Right lung (tissue), 2 donors: ENCODE measurements at regions not wholly inside any gene's neighbourhood (a gene's known extent, or its start where the extent isn't known, plus 50 kb on each side); places are given as distances from the start of the nearest gene placed in this dataset.
A peak's percentile ranks its signal among the peaks of the same experiment; 100 is the strongest.

Experiments used
- DNase-seq, 2 donors: peaks; one replicate each; pipeline ENCODE4 v3.0.0-alpha.2; 2013

DNA sequence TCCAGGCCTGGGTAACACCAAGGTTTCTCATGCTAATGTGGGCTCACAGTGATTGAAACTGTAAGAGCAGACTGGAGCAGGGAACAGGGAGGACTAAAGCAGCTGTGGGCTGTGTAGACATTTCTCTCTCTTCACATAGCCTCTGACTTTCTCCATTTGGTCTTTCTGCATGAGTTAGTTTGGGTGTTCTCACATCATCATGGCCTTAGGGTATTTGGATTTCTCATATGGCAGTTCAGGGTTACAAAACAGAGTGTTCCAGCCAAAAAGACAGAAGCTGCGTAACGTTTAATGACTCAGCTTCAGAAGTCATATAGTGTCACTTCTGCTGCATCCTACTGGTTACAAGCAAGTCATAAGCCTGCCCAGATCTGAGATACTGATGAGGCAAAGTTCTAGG, 52.0 kb upstream of the OSBPL8 start:
- DNase-seq: no peak

DNA sequence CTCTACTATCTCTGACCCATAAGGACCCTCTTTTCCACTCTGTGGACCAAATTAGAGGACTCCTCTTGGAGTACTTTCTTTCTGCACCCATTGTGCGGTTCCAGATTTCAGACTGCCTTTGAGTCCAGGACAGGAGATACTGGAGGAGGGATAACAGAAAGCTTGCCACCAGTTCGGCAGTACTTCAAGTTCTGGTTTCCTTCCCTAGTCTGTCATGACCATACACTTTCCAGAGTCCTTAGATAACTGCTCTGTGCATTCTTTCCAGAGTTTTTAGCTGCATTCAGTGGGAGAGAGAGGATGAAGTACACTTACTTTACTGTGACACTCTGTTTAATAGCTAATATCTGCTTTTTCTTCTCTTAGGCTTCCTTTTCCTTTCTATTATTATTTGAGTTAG, 54.8 kb upstream of the OSBPL8 start:
- DNase-seq: no peak

DNA sequence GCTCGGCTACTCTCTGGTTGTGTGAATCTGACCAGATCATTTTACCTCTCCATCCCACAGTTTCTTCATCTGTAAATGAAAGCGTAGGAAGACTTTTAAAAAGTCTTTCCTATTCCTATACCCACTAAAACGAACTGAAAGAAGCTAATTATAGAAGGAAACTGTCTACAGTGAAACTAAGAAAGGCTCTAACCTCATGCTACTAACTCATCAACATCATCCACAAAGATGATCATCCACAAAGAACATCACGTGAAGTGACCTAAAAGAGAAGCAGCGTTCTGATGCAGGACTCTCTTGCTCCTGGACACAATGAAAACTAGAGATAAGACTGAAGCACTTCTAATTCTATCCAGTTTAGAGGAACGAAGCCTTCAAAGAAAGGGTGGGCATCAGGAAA, 58.5 kb upstream of the OSBPL8 start:
- no peak for DNase-seq

DNA sequence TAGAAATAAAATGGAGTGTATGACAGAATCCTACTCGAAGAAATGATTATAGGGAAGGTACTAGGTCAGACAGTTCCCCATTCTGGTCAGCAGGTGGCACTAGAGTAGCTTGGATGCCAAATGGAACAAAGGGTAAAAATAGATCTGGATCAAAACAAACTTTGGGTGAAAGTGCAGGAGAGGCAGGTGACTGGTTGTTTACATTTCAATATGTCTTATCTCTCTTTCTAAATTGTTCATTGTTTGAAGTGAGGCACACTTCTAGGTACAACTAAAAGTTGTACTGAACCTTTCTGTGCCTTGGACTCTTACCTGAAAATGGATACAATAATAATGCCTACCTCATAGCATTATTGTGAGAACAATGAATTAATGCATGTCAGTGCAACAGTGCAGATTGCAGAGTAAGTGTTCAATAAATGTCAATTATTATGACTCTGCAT, 62.0 kb upstream of the OSBPL8 start:
- DNase-seq: peak; percentile 42 to 60

DNA sequence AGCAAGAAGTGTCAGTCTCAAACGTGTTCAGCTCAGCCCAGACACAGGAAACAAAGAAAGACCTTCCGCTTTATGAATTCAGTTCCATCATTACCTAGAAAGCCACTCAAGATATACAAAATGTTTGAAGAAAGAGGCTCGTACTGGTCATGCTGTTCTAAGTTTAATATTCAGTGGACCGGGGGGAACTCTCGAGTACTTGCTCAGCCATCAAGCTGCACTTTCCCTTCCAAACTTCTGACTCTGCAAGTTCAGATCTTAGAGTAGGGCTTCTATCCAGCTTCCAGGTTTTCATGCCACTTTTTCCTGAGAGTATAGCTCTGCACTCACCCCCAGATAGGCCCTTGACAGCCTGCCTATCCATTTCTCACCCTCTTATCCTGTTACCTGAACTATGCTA, 62.8 kb upstream of the OSBPL8 start:
- DNase-seq: no peak

DNA sequence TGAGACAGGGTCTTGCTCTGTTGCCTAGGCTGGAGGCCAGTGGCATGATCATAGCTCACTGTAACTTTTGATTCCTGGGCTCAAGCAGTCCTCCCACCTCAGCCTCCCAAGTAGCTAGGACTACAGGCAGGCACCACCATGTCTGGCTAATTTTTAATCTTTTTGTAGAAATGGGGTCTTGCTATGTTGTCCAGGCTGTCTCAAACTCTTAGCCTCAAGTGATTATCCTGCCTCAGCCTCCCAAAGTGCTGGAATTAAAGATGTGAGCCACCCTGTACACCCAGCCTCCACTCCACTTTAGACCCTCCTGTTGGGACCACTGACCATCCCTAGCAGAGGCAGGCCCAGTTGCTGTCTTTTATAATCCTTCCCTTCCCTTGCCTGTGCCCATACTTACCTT, 63.3 kb upstream of the OSBPL8 start:
- DNase-seq: no peak

DNA sequence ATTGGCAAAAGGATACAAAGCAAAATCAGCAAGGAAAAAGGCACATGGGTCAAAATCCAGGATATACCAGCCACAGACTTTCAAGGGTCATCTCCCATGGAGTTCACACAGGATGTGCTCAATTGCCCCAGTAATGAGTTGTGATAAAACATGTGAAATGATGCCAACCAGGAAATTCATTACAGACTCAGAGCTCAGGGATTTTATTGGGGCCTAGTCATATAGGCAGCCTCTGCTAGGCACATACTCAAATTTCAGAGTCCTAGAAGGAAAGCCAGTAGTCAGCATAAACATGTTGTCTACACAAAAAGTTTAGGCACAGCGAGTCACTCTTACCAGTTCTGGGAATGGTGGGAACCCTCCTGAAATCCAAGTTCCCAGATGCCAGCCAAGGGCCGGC, 64.4 kb upstream of the OSBPL8 start:
- DNase-seq: no peak

DNA sequence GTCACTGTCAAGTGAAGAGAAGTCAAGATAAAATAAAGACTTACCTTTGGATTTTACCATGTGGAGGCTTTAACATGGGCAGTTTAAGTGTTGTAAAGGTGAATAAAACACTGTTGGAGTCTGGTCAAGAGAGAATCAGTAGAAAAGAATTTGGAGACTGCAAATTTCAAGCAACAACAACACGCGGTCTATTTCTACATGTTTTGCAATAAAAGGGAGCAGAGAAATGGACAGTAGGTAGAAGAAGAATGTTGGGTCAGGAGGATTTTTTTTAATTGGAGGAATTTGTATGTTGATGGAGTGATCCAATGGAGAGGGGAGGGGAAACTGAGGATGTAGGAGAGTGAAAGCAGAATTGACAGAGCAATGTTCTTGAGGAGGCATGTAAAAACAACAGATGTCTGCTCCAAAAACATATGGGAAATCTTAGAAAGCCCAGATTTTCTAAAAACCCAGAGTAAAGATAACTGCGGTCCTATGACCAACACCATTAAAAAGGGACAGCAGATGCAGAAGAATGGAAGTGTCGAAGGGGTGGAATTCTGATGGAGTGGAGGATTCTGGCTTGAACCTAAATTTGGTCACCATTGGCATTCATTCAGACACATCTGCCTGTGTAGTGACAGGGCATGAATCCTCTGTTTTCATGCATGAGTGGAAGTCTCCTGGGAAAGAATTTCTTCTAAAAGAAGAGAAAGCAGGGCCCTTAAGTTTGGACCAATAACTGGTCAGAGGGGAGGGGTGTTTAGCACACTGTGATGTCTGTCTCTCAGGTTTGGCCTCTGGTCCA, 68.0 kb upstream of the OSBPL8 start:
- no peak for DNase-seq

DNA sequence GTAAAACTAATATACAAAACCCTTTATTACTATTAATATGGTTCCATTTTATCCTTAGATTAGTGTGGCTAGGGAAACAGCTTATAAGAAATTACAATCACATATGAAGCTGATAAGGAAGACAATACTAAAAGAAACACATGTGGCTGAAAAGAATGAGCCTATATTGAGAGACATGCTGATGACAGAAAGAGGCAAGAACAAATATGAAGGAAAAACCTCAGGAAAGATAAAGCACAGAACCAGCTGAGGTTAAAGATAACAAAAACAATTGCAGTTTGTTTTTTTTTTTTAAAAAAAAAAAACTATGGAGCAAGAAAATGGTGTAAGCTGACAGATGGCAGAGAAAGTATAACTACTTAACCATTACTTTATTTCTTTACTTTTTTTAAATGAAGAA, 69.2 kb upstream of the OSBPL8 start:
- no peak for DNase-seq

DNA sequence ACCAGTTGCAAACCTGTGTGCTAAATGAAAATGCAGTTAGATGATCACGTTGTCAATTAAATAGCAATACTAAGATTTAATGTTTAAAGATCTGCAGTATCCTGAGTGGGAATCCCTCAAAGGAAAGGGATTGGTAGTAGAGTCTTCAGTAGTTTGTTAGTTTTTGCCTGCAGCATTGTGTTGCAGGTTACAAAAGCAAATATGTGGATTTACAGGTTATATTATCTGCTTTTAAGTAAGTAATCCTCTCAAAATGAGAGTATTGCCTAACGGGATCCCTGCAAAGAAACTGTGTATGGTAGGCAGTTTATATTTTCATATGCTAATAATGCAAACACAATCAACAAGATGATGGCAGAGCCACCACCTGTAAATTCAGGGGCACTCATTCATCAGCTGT, 72.2 kb upstream of the OSBPL8 start:
- DNase-seq: no peak

DNA sequence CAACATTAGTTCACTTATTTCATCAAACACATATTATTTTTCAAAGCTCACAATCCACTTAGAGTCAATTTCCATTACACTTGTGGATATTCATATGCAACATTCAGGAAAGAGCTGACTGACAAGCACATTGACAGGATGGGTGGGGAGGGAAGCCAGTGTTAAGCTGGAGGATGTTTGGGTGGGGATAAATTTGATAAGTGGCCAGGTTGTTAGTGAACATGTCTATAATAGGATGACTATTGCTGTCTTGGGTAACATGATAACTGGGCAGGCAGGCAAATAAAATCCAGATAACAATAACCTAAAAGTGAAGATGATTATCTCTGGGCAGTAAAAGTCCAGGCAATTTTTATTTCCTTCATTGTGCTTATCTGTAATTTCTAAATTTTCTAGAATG, 73.8 kb upstream of the OSBPL8 start:
- DNase-seq: no peak

DNA sequence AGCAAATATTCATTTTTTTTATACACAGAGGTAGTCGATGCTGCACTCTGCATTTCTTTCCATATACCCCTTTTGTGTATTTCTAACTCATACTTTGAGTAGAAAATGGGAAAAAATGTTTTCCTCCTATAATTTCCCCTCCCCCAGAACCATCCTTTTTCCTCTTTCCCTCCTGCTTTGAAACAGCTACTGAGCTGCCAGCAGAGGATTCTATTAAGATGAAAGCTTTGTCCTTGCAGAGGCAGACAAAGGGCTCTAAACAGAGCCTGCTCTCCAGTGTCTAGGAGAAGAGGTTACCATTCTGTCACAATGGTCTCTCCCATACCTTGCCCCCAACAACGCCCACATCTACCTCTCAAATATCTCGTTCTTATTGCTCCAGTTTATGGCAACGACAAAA, 74.6 kb upstream of the OSBPL8 start:
- DNase-seq: no peak

DNA sequence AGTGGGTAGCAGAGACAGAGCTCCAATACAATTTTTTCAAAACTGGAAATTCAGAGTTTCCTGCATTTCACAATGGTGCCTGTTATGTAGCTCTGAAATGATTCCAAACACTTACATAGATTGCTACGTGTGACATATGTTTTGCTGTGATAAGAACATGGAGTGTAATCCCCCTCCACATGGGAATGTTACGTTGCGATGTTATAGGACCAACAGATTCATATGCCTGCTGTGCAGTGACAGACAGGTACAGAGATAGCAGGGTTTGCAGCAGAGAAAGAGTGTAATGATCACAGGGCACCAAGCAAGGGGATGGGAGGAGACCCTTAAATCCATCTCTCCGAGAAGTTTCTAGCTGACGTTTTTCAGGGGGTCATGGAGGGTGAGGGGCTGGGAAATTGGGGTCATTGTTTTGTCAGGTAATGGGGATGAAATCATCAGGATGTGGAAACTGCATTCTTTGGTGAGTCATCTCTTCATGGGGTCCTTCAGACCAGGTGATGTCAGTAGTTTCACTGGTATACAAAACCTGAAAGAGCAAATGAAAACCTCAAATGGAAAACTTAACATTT, 76.6 kb upstream of the OSBPL8 start:
- no peak for DNase-seq

DNA sequence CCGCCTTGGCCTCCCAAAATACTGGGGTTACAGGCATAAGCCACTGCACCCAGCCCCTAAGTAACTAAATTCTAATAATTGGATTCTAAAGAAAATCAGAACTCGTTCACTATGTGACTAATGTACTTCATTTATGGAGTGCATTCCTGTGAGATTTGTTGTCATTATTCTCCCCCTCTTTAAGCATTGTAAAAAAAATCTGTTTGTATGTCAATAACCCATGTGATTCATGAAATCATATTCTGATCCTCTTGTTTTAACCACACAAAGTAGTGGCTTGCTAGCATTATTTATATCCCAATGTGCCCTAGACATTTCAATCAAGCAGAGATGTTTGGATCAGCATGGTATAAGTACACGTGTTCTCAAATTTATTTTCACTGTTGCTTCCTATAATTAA, 78.2 kb upstream of the OSBPL8 start:
- DNase-seq: no peak

DNA sequence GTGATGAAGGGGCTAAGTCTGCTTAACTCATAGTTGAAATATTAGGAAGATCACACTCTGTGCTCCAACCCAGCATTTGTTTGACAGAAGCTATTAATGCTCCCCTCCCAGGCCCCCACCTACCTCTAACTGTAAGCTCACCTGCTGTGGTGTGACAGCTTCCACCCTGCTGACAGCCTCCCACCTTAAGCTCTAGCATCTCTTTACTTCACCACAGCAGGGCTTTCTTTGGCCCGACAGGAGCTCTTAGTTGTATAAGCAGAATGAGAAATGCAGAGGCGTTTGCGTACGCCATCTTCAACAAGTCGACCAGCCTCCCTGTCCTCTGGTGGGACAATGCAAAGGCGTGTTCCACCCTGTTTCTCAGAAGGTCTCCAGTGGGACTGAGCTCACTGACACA, 80.1 kb upstream of the OSBPL8 start:
- DNase-seq: no peak

DNA sequence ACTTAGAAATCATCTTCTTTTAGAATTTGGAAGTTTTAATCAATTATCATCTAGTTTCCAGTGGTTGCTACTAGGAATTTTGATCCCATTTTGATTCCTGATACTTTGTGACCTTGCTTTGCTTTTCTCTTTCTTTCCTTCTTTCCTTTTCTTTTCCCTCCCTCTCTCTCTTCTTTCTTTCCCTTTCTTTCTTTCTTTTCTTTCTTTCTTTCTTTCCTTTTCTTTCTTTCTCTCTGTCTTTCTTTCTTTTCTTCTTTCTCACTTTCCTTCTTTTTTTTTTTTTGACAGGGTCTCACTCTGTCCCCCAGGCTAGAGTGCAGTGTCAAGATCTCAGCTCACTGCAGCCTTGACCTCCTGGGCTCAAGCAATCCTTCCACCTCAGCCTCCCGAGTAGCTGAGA, 81.5 kb upstream of the OSBPL8 start:
- no peak for DNase-seq

DNA sequence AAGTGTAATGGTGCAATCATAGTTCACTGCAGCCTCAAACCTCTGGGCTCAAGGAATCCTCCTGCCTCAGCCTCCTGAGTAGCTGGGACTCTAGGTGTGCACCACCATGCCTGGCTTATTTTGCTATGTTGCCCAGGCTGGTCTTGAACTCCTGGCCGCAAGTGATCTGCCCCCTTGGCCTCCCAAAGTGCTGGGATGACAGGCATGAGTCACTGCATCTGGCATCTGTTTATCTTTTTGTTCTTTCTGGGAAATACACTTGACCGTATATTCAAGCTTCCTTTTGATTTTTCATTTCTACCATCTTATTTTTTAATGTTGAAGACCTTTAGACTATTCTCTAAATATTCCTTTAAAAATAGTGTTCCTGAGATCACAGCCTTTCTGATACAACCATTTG, 82.4 kb upstream of the OSBPL8 start:
- DNase-seq: no peak

DNA sequence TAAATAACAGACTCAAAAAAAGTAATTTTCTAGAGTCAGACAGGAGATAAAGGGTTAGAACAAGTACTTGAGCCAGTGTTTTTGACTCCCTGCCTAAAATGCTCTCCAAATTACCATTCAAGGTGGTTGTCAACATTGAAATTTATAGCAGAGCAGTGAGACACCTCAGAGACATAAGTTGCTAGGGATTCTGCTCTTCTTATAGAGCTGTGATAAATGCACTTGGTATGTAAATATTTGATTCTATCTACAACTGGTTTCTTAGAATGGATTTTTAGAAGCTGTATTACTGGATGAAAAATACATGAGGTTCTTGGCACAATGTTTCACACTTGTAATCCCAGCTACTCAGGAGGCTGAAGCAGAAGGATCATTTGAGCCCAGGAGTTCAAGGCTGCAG, 83.9 kb upstream of the OSBPL8 start:
- DNase-seq: no peak

DNA sequence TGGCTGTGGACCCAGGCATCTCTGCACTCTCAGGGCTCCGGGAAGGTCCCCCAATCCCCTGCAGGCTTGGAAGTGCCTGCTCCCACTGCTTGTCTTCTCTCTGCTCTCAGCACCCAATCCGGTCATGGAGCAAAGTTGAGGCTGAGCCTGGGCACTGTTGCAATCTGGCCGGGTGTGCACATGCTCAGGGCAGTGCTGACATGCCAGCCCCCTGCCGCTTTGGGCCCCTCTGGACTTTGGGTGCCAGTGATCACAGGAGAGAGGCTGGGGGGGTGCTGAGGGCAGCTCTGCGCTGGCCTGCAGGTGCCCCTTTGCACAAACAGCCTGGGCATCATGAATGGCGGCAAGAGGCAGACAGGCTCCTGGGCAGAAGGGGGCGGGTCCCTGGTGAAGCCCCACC, 85.4 kb upstream of the OSBPL8 start:
- DNase-seq: no peak

DNA sequence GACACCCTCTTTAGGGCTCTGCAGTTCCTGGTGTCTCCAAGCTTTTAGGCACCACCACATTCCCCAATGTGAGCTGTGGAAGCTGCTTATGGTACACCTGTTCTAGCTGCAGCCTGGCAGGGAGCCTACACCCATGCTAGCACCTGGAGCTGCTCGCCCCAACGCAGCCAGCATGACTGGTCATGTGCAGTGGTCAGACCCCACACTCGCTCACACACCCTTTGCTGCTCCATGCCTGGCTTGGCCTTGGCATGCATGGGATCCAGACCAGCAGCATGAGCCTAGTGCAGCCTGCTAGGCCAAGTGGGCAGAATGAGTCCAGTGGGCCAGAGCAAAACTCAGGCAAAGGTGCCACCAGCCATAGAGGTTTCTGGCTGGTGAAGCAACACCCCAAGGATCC, 86.4 kb upstream of the OSBPL8 start:
- no peak for DNase-seq

DNA sequence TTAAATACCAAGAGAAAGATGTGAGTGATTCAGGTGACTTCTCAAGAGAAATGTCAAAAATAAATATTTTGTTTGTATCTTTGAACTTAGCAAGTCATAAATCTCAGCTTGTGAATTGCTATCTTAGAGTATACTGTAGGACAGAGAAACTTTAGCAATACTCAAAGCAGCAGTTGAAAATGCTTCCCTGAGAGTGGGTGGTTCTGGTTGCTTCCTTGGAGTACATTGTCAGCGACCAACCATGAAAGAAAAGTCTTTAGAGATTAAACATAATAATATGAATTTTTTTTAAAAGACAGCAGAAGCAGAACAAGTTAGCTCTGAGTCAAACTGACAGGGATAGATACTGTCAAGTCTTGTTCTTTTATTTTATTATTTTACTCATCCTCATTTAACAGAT, 86.8 kb upstream of the OSBPL8 start:
- DNase-seq: no peak

DNA sequence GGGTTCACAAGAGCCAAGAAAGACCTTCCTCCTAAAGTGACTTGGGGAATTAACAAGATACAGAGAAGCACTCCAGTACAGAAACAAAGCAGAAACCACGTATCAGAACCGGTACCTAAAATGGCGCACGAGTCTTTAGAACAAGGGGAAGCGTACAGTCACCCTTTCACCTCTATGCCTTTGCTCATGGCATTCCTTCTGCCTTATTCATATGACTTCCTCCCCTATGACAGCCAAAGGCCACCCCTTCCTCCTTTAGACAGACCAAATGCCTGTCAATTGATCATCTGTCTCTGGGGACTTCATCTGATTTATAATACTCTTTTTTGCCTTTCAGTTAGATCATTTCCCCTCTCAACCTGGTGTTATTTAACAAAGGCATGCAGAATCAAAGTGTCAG, 89.5 kb upstream of the OSBPL8 start:
- no peak for DNase-seq

DNA sequence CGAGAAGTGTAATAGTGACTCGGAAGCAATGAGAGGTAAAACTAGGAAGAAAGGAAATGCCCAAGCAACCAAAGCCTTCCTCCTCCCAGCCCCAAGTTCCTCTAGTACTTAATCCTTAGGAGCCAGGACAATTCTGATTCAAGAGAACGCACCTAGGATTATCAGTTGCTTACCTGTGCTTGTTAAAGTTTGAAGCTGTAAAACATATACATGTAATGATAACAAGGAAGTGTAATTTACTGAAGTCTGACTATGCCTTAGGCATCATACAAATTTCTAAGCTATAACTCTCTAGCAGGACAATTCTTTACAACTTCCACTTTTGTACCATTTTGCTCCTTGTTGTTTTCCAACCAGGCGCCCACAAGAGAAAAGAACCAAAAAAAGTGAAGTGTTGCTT, 92.8 kb upstream of the OSBPL8 start:
- DNase-seq: no peak

DNA sequence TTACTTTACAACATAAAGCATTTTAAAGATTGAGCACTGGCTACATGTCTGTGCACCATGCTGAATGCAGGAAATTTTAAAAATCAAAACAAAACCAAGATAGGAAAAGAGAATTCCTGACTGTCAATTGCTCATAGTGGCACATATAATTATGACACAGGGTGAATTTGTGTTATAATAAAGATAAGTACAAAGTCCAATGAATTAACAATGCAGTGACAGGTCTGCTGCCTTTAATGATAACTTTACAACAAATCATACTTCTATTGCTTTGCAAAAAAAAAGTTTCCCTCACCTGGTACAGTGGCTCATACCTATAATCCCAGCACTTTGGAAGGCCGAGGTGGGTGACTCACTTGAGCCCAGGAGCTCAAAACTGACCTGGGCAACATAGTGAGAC, 93.8 kb upstream of the OSBPL8 start:
- no peak for DNase-seq
